HG03159 (cell line): ENCODE measurements at regions not wholly inside any gene's neighbourhood (a gene's known extent, or its start where the extent isn't known, plus 50 kb on each side); places are given as distances from the start of the nearest gene placed in this dataset.
A peak's percentile ranks its signal among the peaks of the same experiment; 100 is the strongest.

Experiments used
- ATAC-seq: cut with Tn5 transposase; IDR thresholded peaks from one replicate; pipeline ENCODE4 v1.9.1; 2021; ENCODE audit warnings: mild to moderate bottlenecking, moderate library complexity; ENCODE audit not compliant: unreplicated experiment

DNA sequence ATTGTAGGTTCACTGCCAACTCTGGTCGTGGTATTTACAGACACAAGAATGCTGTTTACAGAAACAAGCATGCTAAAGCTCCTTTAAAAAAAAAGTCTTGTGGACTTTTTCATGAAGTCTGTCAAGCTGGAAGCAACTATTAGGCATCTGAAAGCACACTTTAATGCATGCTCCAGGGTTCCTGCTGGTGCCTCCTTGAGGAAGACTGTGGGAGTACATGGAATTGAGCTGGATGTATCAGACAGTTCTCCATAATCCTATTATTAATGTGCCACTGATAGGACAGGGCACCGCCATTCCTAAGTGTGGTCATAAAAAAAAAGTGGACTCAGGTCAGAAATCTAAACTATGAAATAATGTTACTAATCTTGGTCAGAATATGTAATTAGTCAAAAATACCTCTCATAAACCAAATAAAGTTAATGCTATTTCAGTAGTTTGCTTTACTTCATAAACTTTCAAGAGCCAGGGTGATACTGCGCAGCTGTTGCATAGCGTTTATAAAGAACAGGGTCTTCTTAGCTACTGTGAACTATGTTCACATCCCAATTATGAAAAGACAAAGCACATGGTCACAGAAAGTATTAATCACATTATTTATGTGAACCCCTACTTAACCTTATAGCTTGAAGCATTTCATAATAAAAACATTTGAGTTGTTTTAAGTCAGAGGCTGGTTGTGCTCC lies 390.8 kb upstream of the PTGER4 start:
- ATAC-seq: no peak

DNA sequence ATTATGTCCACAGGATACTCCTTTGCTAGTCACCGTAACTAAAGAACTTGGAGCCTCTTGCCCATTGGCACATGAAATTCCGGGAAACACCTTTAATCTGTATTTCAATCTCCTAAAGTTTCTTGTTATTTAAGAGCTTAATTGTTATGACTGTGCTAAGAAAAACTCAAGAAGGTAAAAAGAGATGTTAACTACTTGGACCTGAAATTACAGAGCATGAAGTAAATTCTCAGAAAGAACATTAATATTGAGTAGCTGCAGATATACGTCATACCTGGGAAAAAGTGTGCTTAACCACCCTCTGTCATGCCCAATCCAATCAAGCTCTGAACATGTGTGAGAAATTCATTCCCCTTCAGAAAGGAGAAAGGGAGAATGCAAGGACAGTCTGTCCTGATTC lies 394.9 kb upstream of the PTGER4 start:
- no peak for ATAC-seq

DNA sequence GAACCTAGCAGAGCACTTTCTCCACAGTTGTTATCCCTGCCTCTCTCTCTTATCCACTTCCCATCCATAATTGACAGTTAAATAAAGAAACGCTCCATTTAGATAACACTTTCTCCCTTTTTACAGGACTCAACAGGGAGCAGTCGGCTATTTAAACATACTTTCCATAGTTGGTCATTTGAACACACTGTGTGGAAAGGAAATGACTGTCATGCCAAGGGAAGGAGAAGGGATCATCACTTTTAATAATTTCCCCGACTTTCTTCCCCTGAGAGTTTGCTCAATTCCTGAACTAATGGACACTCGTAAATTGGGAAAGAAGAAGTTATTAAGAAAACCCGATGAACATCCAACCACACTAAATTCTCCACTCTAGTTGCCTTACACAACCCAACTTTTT lies 400.8 kb upstream of the PTGER4 start:
- no peak for ATAC-seq

DNA sequence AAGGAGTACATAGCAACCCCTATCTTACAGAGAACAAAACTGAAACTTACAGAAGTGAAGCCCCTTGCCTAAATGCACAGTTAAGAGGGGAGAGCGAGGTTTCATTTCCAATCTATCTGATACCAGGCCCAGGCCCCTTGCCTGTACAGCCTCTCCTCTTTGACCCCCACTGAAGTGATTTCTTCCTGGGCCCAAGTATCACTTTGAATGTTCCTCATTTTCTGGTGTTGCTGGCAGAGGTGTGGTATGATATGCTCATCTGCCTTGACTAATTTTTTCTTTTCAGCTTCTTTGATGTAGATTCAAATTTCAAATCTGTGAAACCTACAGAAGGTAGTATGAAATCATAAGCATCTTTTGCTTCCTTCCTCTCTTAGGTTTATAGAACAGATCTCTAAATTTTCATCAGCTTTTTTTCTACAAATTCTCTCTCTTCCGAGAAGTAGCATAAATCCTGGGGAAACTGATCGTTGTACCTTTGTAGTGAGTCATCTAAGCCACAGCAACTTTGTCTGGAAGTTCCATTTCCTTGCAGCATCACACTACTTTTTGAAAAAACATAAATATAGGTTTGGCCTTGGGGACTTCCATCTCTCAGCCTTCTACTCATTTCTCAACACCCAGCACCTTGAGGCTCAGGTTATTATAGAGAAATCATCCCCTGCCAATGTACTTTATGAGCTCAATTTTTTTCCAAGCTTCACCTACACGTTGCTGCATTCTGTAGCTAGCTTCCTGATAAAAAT lies 402.4 kb upstream of the PTGER4 start:
- peak; percentile 60 for ATAC-seq

DNA sequence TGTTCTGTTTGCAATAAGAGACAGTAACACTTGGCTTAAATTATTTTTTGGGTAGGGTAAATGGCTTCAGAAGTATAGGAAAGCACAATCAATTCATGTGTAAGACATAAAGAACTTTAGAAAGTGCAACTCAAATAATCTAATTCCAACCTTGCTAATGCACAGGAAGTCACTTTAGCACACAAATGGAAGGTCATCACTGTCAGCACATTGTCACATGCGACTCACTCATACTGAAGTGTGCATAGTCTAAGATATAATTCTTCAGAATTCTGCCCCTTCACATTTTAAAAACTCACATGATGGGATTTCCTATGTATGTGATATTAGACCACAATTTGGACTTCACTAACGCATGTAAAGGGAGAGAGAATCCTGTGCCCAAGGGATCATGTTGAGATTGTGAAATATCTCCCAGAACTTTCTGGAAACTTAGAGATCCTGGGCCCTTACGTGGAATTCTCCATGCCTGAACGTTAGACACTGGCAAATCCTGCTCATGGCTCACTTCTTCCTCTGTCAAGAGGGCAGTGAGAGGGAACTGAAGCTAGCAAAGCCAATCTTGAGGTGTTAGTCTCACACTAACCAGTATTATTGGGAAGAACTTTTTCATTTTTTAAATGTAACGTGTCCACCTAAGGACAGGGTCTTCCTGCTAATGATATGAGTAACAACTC lies 403.2 kb upstream of the PTGER4 start:
- no peak for ATAC-seq

DNA sequence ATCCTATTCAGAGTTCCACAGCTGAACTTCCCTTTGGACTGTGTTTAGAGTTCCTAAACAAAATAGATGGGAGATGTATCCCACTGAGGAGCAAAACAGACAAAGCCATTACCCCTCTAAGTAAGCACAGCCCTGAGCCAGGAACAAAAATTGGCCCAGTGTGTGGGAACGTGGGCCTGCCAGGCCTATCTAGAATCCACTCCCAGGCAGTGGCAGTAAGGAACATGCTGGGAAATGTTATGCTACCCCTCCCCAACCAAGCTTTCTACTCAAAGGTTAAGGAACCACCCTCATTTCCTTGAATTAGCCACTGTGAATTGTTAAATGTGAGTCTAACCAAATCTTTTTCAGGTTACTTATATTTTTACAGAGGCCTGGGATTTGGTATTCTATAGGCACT lies 405.1 kb upstream of the PTGER4 start:
- no peak for ATAC-seq

DNA sequence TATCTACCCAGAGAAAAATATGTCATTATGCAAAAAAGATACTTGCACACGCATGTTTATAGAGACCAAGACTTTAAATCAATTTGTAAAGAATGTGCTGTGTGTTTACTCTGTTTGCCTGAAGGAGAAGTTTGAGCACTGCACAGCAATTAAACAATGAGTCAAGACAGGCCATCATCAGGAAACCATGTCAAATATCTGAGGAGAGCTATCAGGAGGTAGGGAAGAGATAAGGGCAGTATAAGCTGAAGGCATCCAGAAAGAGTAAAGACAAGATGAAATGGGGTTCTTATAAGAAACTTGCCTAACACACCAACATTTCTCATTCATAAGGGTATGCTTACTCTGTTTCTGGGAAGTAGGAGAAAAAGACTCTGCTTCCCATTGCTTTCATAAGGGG lies 405.8 kb upstream of the PTGER4 start:
- no peak for ATAC-seq

DNA sequence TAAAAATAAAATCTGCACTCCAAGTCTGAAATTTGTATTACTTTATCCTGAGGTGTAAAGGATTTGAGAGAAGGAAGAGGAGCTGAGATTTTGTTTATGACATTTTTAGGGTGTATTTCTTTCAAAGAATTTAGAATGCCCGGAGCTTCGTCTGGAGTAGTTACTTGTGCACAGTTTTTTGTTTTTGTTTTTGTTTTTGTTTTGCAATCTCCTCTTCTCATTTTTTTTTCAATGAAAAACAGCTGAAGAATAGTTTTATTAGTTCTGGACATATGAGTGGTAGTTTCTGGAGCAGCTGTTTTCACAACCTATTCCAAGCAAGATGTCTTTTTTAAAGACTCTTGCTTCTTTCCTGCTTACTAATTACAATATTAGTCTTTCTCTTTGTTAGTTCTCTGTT lies 408.2 kb upstream of the PTGER4 start:
- no peak for ATAC-seq

DNA sequence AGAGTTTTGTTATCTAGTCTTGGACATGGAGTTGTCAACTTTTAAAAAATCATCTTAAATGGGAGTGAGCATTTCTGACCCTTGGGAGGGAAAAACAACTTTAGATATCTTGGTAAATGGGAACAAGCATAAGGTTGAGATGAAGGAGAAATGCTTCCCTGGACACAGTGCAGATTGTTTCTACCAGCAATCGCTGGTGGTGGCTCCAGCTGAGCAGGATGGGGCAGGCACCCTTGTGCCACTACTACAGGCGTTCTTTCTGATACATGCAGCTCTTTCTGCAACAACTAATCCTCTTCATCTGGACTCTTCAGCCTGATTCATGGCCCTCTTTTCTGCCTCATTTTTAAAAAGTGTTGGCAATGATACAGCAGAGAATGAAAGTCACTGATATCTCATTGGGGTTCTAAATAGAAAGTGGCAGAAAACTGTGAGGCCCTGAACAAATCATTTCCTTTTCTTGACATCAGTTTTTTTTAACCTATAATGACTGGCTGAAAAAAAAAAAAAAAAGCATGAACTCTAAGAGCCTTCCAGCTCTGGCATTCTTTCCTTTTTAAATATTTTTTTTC lies 409.4 kb upstream of the PTGER4 start:
- ATAC-seq: no peak

DNA sequence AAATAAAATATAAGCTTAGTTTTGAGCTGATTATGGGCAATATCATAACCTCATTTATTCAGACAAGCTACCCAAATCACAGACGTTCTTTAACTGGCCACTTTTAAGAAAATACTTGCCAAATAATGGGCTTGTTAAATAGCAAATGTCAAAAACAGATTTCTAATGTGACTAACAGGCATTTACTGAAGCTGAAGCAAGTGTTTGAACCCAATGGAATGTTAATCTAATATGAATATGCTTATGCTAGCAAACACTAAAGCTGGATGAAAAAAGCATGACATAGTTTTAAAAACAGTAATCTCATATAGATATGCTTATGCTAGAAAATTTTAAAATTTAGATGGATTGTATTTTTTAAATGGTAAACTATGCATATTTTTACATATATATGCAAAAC lies 411.6 kb upstream of the PTGER4 start:
- no peak for ATAC-seq

DNA sequence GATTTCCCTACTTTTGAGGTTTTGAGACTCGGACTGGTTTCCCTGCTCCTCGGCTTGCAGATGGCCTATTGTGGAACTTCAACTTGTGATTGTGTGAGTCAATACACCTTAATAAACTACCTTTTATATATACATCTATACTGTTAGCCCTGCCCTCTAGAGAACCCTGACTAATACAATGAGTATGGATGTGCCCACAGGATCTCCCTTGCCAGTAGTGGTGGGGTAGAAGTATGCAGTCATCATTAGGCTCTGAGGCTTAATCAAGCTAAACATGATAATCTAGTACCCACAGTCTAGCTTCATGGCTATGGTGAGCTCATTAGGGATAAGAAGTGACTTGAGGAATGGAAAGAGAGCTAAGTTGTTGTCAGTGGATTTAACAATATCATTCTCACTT lies 412.8 kb upstream of the PTGER4 start:
- ATAC-seq: no peak

DNA sequence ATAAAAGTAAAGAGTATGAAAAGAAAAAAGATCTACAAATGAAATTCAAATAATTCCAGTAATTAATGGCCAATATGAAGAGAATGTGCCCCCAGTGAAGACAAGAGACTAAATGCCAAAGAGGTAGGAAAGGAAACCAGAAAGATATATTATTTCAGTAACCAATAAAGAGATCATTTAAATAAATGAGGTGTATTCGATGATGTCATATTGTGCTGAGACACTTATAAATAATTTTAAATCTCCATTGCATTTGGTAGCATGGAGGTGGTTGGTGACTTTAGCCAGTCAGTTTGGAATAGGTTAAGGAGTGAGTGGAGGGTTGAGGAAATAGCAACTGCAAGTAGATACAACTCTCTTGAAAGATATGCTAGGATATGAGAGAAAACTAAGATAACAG lies 417.7 kb upstream of the PTGER4 start:
- ATAC-seq: no peak

DNA sequence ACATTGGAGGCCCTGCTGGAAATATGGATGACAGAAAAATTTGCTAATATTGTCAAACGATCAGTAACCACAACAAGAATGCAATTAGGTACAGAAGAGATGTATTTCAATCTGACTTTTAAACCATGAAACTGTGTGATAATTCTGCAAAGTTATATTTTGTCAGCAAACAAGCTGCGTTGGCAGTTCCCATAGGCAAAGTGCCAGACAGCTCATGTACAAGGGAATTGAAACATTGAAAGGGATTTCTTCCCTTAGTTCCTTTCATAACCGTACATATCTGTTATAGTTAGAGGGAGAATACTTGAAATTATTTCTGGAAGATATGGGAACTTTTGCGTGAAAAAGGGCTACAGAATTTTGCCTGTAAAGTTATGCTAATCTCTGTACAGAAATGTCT lies 419.4 kb upstream of the PTGER4 start:
- ATAC-seq: no peak

DNA sequence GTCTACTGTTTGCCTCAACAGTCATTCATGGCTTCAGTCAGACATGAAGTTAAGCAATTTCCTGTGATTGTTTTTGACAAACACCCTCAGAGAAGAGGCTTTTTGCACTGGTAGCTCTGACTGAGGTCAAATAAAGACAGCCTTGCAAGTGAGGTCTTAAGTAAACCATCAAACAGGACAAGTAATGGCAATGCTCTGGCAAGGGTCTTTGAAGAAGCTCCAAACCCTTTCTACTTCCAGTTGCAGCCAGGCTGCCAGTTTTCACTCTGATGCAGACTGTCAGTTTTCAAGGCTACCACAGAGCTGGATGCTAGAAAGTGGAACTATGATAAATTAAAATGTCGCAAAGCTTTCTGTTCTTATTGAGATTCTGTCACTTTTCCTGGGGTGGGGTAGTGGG lies 421.5 kb upstream of the PTGER4 start:
- no peak for ATAC-seq

DNA sequence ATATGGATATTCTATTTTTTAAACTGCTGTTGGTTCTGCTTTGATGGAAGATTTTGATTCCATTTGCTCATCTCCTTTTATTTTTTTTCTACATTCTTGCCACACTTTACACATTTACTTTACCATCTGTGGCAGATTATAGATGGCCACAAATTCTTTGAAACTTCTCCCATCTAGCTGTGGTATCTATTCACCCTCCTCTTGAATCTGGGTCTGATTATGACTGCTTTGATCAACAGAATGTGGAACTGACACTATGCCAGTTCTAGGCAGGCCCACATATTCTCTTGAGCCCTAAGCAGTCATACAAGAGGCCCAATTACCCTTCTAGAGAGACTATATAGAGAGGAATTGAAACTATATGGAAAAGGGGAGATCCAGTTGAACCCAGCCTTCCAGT lies 439.0 kb upstream of the PTGER4 start:
- ATAC-seq: no peak

DNA sequence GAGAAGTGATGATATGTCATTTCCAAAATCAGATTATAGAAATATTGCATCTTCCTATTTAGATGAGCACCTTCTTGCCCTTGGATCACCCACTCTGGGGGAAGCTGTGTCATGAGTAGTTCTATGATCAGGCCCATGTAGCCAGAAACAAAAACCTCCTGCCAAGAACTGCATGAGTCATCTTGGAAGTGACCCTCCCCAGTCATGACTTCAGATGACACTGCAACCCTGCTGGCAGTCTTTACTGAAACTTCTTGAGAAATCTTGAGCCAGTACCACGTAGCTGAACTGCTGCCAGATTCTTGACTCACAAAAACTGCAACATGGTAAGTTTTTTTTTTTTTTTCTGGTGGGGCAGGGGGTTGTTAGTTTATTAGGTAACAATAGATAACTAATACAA lies 439.6 kb upstream of the PTGER4 start:
- no peak for ATAC-seq

DNA sequence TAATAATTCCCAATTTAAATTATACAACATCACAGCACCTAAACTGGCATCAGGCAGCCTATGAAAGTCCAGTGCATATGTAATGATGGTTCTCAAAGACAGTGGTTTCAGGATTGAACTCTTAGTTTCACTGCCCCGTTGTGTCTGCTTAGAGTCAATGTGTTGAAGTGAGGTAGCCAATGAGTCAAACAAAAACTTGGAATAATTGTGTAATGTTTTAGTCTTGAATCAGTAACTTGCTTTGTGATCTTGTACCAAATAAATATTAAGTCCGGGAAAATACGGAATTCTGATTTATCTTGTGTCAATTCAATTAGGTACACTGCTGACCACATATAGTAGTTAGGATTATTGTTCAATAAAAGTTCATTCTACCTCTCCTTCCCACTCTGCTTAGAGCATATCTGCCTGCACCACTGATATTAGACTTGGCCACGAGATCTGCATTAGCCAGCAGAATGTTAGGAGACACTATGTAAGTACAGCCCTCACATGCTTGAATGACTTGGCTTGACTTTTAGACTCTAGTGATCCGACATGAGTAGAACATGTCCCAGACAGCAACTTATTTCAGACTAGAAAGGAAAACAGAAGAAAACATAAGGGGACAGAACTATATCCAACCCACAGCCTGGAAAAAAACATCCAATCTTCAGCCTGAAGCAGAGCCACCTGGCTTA lies 441.5 kb upstream of the PTGER4 start:
- ATAC-seq: no peak

DNA sequence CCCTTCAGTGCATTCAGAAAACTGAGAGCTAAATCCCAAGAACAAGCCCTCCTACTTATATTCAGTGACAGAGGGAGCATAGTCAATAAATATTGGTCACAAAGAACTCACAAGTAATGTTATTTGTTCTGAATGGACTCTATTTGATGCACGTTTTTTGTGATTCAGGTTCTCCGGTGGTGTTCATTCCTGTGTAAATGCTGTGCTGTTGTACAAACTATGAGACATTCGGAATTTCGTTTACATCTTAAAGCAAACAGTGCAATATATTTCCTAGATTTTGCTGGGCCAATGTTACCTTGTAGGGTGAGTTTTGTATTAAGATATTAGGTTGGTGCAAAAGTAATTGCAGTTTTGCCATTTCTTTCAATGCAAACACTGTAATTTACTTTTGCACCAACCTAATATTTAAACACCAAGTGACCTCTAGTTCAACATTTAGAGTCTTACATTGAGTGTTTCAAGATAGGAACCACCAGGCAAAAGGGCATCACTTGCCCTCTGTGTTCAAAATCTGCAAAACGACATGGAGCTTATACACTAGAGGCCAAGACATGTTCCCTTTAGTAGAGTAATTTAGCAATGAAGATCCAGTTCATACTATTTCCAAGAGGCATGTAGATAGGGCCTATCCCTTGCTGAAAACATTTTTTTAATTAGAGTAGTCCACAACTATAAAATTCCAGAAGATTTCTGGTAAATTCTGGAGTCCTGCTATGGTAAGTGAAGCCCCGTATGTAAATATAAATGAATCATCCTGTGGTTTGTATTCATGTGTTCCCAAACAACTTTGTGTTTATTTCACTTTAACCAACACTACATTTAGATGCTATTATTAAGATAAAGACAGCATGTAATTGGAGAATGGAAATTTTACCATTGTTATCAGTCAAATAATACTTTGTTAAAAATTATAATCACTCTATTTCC lies 444.0 kb upstream of the PTGER4 start:
- no peak for ATAC-seq

DNA sequence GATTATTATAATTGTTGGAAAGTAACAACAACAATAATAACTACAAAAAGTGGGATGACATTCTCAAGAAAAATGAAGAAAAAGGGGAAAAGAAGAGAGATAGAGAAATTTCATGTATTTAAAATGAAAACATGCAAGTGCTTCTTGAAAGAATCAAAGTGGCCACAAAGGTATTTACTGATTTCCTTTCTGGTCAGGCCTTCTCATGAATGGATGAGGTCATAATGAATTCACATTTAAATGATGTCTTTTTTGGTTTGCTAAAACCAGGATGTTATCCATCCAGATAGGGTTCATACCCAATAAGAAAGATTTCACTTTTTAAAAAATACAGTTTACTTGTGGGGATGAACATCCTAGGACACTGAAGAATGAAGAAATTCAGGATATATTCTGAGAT lies 446.4 kb upstream of the PTGER4 start:
- no peak for ATAC-seq

DNA sequence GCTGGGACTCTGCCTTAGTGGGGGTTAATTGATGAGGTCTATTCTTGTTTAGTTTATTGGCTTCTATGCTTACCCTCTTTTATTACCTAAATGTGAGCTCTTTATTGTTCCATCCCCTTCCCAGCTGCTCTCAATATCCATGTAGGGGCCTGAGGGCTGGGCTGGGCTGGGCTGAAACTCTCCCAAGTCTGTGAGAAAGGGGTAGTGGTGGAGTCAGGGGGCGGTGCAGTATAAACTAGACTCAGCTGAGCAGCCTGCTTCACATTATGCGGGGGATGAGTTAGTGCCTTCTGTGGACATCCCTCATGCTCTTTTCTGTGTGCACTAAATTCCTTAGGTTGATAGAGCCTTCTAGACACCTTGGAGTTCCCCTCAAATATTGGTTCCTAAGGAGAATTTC lies 451.8 kb upstream of the PTGER4 start:
- no peak for ATAC-seq
